Inflammatory macrophage (primary cell): ENCODE measurements at regions not wholly inside any gene's neighbourhood (a gene's known extent, or its start where the extent isn't known, plus 50 kb on each side); places are given as distances from the start of the nearest gene placed in this dataset.
"Not testable (repeated sequence)": the region's sequence is repeated elsewhere in the genome, so short reads cannot be mapped to it uniquely, and the experiment has no call there.

Experiments
- DNase-seq, 2 donors: peaks; one replicate each; pipeline ENCODE4 v3.0.0-alpha.2; 2020 to 2022

- no peak for DNase-seq
Measured at GRCh38 chr3:13766128-13766527, 113.7 kb downstream of the WNT7A start.

GRCh38 chr3:13764161-13764560 lies 115.7 kb downstream of the WNT7A start:
- DNase-seq, result no peak

- DNase-seq, result no peak
Measured at GRCh38 chr3:13762906-13763305, 117.0 kb downstream of the WNT7A start.

GRCh38 chr3:13750731-13751130 lies 129.1 kb downstream of the WNT7A start:
- peak in 1 of 2 donors; percentile 1 for DNase-seq

GRCh38 chr3:13750215-13750614 lies 129.7 kb downstream of the WNT7A start:
- DNase-seq, result no peak

GRCh38 chr3:13749063-13749764 lies 130.7 kb downstream of the WNT7A start:
- no peak for DNase-seq

- no peak for DNase-seq
Measured at GRCh38 chr3:13748276-13748879, 131.5 kb downstream of the WNT7A start.

GRCh38 chr3:13747627-13748026 lies 132.2 kb downstream of the WNT7A start:
- DNase-seq, result no peak

- no peak for DNase-seq
Measured at GRCh38 chr3:13746385-13746784, 133.5 kb downstream of the WNT7A start.

GRCh38 chr3:13745636-13746035 lies 134.2 kb downstream of the WNT7A start:
- DNase-seq, result no peak

GRCh38 chr3:13740795-13741194 lies 139.1 kb downstream of the WNT7A start:
- no peak for DNase-seq

- not testable (repeated sequence) for DNase-seq
Measured at GRCh38 chr3:13733726-13734125, 146.1 kb downstream of the WNT7A start.

- DNase-seq, result no peak
Measured at GRCh38 chr3:13728487-13728886, 151.4 kb downstream of the WNT7A start.

GRCh38 chr3:13727890-13728289 lies 152.0 kb downstream of the WNT7A start:
- DNase-seq, result no peak

GRCh38 chr3:13723676-13724207 lies 156.1 kb downstream of the WNT7A start:
- no peak for DNase-seq

GRCh38 chr3:13722178-13722577 lies 157.7 kb downstream of the WNT7A start:
- no peak for DNase-seq

- DNase-seq, result no peak
Measured at GRCh38 chr3:13718436-13718835, 161.4 kb downstream of the WNT7A start.

GRCh38 chr3:13718000-13718399 lies 161.9 kb downstream of the WNT7A start:
- DNase-seq, result no peak

GRCh38 chr3:13717222-13717895 lies 162.5 kb downstream of the WNT7A start:
- no peak for DNase-seq

- no peak for DNase-seq
Measured at GRCh38 chr3:13716540-13717221, 163.2 kb downstream of the WNT7A start.

- DNase-seq, result no peak
Measured at GRCh38 chr3:13715961-13716360, 163.9 kb downstream of the WNT7A start.

GRCh38 chr3:13715167-13715954 lies 164.5 kb downstream of the WNT7A start:
- no peak for DNase-seq
